ENCODE measurements at regions not wholly inside any gene's neighbourhood (a gene's known extent, or its start where the extent isn't known, plus 50 kb on each side); places are given as distances from the start of the nearest gene placed in this dataset.

GRCh38 chr3:76972624-76973296 lies 67.1 kb upstream of the ROBO2 start:
- TF ChIP-seq CTCF (IDR thresholded peaks at IDR 0.05) (no peak), EP300 (IDR thresholded peaks at IDR 0.05) (no peak)

All from stomach (tissue), 4 donors.